ENCODE measurements at regions not wholly inside any gene's neighbourhood (a gene's known extent, or its start where the extent isn't known, plus 50 kb on each side); places are given as distances from the start of the nearest gene placed in this dataset.
"Not testable (repeated sequence)": the region's sequence is repeated elsewhere in the genome, so short reads cannot be mapped to it uniquely, and the experiment has no call there.

DNA sequence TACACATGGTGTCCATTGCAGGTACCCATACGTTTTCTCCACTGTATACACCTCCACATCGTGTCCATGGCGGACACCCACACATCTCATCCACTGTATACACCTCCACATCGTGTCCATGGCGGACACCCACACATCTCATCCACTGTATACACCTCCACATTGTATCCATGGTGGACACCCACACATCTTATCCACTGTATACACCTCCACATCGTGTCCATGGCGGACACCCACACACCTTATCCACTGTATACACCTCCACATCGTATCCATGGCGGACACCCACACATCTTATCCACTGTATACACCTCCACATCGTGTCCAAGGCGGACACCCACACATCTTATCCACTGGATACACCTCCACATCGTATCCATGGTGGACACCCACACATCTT, 50.4 kb upstream of the TTC34 start:
- not testable (repeated sequence) for DNase-seq

DNA sequence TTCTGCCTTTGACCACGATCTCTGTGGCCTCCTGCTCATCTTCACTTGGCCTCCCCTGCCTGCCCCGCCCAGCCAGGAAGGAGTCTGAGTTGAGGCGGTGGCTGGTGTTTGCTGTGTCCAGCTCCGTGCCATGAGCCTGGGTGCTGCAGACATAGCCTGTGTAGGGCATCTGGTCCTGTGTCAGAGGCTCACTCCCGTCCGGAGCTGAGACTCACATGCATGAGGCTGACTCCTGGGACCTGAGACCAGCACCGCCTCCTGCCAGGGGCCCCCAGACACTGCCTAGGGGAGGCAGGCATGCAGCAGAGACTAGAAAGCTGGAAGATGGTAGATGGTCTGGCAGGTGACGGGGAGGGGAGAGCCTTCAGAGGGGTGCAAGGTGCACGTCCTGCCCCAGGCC, 52.2 kb upstream of the TTC34 start:
- DNase-seq, result no peak

DNA sequence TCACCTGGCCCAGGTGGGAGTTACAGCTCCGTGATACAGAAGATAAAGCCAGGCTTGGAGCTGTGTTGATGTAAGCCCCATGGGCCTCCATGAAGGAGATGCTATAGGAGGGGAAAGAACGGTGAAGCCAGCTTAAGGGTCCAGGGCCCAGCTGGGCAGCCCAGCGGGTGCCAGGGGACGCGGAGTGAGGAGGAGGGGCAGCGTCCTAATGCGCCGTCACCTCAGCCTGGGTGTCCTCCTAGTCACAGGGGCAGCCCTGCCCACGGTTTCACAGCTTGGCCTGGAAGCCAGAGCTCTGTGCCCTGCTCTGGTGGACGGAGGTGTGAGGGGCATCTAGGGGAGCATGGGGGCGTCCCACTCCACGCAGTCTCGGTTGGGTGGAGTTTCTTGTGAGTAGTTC, 52.7 kb upstream of the TTC34 start:
- DNase-seq, result no peak

DNA sequence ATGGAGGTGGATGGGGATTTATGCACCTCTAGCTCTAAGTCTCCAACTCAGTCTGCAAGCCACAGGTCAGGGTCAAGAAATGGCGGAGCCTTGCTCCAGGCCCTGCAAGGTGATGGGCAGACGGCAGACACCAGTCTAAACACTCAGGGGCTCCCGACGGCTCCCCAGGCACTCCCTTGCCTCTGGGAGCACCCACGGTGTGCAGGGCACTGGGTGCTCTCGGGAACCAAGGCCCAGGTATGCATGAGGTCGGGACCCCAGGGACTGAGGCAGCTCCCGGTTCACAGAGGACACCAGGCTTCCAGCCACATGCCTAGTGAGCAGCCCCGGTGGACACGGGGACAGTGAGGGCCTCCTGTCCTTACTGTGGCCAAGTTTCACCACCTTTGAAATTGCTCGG, 53.1 kb upstream of the TTC34 start:
- DNase-seq, result no peak

DNA sequence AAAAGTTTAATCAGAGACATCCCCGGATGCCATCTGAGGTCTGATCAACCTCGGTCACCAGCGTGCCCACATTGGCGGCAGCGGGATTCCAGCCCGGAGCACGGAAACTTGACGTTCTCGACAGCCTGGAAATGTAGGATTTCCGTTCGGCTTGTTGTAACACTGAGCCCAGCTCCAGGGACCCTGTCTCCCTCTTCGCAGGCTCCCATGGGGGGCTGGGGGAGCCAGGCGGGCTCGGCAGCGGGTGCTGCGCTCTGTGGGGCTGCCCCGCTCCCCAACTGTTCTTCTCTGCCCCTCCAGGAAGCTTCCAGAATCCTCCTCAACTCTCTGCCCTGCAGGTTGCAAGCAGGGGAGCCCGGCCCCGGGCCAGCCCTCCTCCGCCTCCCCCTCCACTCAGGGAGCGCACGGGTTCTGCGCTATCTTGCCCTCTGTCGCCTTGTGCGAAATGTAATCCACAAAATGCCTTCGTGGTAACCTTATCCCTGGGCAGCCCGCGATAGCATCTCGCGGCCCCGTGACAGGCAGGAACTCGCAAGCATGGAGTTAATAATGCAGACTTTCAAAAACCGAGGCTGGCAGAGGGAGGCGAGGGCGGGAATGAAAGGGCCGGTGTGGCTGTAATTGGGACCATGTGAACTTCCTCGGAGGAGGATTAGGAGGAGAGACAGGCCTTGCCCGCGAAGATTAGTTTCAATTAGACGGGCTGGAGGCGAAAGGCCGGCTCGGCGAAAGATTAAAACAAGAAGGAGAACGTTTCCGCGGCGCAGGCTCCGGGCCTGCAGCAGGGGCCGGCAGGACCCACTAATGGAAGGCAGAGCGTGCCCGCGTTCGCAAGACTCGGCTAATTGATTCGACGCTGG, 53.9 kb upstream of the TTC34 start:
- no peak for DNase-seq

DNA sequence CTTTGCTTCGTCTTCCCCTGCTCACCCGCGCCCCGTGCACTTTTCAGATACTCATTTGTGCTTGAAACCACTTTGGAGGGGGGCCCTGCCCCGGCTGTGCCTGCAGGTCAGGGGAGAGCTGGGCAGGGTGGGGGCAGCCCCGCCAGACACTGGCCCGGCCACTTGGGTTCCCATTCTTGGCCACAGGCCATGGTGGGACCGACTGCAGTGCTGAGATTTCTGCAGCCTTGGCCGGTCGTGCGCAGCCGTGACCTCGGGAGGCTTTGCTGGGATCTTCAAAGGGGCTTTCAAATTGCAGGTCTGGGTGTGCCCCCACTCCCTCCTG, 54.5 kb upstream of the TTC34 start:
- DNase-seq, result no peak

DNA sequence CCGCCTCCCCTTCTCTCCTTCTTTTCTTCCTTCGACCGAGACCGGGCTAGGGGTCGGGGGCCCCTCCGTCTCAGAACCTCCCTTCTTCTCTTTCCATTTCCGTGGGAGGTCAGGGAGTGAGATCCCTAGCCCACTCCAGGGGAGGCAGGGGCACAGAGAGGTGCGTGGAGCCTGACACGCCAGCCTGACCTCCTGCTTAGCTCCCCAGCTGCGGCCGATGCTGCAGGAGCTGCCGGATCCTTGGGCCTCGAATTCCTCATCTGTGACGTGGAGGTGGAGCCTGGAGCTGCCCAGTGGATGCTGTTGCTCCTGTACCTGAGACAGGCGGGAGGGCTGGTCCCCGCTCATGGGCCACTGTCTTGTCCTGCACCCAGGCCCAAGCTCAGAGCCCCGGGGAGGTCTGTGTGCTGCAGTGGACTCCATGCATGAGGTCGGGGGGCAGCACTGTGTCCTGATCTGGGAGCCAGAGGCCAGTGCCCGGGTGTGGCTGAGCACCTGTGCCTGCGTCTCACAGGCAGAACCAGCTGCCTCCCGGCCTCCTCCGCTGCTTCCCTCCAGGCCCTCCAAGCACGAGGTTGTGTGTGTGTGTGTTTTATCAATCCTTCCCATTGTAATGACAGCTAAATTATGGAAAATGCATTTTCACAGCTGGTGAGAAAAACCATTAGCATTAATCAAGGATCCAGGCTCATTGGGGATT, 55.3 kb upstream of the TTC34 start:
- DNase-seq, result no peak

DNA sequence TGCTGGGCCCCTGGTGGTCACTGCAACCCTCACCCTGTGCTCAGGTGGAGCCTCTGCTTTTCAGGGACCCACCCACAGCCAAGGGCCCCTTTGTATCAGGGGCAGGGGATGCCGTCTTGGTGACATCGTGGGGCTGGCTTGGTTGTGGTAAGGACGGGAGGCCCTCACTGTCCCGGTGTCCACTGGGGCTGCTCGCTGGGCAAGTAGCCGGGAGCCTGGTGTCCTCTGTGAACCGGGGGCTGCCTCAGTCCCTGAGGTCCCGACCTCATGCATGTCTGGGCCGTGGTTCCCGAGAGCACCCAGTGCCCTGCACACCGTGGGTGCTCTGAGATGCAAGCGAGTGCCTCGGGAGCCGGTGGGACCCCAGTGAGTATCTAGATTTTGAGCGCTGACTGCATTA, 56.0 kb upstream of the TTC34 start:
- DNase-seq, result no peak

DNA sequence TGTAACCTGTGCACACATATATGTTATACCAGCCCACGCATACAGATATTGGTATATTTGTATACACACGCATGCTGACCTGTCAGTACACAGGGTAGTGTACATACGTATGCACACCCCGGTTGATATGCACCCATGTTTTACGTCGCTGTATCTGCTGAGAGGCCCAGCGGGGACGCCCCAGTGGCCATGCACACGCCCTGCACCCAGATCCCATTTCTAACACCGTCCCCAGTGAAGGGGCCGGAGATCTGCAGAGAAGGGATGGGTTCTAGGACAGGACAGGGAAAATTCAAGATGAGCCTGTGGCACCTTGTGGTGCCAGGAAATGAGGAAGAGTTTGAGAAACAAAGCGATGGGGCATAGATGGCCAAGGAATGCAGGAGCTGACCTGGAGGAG, 57.2 kb upstream of the TTC34 start:
- no peak for DNase-seq

DNA sequence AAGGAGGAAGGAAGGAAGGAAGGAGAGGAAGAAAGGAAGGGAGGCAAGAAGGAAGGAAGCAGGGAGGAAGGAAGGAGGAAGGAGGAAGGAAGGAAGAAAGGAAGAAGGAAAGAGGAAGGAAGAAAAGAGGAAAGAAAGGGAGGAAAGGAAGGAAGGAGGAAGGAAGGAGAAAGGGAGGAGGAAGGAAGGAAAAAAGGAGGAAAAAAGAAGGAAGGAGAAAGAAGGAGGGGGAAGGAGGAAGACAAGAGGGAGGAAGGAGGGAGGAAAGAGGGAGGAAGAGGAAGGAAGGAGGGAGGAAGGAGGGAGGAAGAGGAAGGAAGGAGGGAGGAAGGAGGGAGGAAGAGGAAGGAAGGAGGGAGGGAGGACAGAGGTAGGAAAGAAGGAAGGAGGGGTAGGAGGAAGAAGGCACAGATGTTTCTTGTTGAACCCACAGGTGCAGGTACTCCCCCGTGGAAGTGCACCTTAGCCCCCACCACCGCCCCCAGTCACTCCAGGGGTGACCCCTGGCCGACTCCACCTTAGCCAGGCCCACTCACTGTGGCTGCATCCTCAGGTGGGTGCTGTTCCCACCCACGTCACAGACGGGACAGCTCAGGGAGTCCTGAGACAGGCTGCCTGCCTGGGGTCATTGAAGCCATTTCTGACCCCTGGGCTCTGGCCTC, 57.9 kb upstream of the TTC34 start:
- DNase-seq, result no peak

DNA sequence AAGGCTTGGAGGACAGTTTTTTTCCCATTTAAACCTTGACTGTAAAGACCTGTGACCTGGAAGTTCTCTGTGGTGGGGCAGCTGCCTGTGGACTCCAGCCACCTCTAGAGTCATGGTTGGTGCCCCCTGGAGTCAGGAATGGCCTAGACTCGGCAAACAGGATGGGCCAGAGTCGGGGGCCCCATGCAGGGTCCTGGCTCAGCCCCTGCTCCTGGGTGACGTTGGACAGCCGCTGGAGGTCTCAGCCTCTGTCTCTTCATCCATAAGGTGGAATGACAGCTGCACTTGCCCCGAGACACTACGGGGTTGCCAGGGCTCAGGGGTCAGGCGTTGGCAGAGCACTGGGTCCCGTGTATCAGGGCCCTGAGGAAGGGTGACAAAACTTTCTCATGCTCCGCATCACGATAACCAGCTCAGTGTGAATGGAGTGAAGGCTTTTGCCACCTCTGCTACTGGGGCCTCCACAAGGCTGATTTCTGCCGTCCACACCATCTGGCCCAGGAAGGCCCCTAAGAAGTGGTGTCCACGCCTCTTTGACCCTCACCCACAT, 58.5 kb upstream of the TTC34 start:
- no peak for DNase-seq

DNA sequence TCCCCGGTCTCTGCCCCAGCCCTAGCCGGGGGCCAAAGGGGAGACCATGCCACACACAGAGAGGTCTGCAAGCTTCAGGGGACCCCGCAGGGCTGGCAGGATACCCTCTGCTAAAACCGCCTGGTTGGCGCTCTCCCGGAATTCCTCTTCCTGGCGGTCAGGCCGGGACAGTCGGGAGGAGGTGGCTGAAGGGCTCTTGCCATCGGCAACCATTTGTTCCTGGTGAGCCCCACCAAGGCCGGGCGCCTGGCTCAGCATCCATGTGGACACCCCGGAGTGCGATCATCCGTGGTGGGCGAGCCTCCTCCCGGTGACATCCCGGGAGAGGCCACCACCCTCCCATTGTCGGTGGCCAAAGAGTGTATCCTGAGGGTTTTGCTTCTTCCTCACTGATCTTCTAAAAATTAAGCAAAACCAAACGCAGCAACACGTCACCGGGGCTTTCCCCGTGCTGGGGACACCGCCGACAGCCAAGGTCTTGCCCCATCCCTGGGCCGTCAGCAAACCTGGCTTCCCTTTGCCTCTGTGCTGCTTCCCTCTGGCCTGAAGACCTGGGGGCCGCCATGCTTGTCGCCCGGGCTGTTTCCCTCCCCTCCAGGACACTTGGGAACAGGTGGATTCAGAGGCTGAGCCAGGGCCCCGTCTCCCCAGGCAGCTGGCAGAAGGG, 59.1 kb upstream of the TTC34 start:
- DNase-seq, result no peak

DNA sequence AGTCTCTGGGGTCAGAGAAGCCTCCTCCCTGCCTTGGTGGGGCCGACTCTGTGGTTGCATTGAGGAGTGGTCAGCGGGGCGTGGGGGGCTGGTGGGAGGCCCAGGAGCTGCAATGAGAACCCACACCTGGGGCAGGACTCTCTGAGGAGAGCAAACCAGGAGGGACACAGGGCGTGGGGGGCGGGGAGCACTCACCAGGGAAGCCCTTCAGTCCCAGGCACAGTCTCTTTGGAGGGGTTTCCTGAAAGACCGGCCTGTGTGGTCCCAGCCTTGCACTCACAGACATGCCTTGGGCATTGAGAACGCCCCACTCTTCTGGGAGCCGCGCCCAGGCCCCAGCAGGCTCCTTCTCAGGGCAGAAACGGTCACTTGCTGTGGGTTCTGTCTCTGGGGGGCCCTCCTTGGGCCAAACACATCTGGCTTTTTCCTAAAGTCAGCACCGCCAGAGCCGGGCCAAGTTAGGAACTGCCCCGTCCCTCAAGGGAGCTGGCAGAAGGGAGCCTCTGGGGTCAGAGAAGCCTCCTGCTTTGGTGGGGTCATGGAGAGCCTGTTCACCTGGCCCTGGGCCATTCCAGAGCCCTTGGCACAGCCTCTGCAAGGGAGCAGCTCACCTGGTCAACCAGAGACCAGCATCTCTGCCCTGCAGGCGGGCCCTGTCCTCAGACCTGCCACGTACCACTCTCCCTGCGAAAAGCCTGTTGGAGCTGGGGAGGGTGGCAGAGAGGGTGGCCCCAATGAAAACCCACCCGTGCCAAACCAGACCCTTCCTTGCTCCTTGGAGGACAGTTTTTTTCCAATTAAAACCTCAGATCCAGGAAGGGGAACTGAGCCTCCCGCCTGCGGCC, 59.9 kb upstream of the TTC34 start:
- DNase-seq, result no peak

DNA sequence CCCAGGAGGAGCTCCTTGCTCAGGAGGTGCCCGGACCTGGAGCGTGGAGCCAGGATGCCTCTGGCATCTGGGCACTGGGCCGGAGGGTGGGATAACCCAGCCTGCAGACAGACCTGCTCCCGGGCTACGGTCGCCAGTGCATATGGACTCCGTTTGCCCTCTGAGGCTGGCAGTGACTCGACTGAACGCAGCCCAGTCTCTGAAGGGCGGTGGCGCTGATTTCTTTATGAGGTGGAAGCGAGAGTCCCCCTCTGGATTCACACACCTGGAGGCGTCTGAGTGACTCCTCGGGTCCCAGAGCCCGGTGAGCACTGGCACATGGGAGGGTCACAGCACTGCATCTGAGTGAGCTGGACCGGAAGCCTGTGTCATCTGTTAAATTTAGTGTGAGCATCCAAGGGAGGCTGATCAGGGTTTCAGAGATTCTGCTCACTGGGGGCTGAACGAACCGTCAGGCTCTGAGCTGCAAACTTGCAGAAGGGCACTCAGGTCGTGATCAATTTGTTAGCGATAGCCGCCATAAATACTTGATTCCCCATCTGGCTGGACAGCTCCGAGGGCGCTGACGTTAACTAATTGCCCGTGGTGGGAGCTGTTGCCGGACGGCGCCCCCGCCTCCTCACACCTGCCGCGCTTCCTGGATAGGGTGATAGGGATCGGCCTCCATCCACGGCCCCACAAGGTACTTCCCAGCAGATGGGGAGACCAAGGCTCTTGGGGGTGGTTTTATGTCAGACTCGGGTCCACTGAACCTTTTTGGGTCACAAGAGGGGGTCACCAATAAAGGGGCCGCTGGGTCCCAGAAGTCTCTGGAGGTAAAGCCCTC, 60.7 kb upstream of the TTC34 start:
- no peak for DNase-seq

DNA sequence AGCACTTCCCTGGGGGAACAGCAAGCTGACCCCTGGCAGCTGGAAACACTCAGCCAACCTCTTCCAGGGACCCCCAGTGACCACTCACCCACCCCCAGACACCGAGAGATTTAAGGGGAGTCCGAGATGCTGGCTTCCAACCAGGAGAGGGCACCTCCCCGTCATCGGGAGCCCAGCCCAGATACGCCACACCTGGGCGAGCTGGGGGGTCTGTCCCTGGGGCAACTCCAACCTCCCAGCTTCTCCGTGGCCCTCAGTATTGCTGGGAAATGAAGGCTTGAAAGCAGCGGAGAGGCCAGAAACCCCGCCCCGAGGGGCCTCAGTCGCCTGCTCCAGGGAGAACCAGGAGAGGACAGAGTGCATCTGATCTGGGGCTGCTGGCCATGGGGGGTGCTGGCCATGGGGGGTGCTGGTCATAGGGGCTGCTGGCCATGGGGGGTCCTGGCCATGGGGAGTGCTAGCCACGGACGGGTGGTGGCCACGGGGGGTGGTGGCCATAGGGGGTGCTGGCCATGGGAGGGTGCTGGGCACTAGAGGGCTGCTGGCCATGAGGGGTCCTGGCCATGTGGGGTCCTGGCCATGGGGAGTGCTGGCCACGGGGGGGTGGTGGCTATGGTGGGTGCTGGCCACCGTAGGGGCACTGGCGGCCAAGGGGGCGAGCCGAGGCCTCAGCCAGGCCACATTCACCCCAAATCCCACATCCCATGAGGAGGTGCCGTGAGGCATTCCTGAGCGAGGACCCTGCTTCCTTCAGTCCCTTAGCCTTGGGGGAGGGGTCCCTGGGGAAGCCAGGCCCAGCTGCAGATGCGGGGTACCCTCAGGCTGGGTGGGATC, 61.5 kb upstream of the TTC34 start:
- no peak for DNase-seq

DNA sequence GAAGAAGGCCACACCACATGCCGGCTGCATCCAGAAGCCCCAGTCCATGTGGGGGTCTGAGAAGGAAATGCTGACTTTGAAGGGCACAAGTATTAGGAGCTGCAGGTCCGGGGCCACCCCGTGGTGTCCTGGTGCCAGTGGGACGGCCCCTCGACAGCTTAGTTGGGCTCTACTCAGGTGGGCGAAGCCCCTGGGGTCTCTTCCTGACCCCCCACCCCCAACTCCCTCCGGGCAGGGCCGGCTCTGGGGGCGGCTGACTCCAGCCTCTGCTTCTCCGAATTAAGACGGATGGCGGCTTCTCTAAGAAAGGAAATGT, 62.1 kb upstream of the TTC34 start:
- DNase-seq, result no peak

DNA sequence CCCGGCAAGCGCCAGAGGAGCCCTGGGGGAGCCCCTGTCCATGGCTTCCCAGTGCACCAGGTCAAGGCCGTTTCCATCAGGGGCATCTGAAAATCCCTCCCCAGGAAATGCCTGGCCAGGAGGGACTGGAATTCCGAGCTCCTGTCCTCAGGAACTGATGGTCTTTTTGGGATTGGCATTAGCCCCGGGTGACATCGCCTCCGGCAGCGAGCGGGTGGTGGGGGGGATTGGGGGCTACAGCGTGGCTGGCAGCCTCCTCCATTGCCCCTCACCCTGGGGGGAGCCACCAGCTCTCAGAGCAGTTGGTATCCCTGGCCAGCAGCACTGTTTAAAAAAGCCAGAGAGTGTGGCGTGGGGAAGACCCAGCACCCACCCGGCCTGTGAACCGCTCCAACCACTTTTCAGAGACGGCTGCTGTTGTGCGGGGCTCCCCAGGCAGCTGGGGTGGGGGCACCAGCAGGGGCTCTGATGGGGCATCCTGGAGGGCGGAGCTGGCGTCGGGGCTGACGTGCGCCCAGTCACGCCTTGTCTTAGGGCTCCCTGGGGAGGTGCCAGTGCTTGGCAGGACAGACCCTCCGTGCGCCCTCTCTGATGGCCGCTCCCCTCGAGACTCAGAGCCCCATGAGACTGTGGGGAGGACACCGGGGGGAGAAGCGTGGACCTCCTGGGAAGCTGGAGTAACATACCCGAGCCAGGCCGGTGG, 62.9 kb upstream of the TTC34 start:
- no peak for DNase-seq

DNA sequence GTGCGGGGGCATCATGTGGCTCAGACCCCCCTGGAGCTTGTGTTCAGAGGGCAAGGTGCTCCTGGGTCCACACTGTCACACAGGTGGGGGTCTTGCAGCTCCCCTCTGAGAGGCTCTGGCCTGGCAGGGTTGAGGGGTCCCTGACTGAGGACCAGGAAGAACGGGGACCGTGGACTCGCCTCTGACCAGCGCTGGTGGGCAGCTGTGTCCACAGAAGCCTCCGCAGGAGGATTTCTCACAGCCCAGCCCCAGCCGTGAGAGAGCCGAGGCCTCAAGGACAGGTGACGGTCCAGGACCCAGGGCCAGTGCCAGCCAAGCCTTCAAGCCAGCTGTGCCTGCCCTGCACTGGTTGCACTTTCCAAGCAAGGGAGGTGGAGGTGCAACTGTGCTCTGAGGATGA, 63.5 kb upstream of the TTC34 start:
- DNase-seq, result no peak
